Testis (tissue), 2 donors: ENCODE measurements at regions not wholly inside any gene's neighbourhood (a gene's known extent, or its start where the extent isn't known, plus 50 kb on each side); places are given as distances from the start of the nearest gene placed in this dataset.

ENCODE experiments used
- CTCF ChIP-seq, 3 experiments: fragments of 450-650 bp in 2 of 3; fragments of 200-600 bp in 1 of 3; sonication (generic) in 1 of 3; IDR thresholded peaks; one replicate each; pipeline ENCODE4 v1.5.1; 2016 to 2019; ENCODE audit warnings: antibody characterized with exemption in 3 of 3, mild to moderate bottlenecking in 2 of 3, moderate library complexity in 1 of 3
- POLR2A ChIP-seq: fragments of 450-650 bp; IDR thresholded peaks from one replicate; pipeline ENCODE4 v1.6.1; 2017; ENCODE audit warnings: antibody characterized with exemption, mild to moderate bottlenecking, moderate library complexity

DNA sequence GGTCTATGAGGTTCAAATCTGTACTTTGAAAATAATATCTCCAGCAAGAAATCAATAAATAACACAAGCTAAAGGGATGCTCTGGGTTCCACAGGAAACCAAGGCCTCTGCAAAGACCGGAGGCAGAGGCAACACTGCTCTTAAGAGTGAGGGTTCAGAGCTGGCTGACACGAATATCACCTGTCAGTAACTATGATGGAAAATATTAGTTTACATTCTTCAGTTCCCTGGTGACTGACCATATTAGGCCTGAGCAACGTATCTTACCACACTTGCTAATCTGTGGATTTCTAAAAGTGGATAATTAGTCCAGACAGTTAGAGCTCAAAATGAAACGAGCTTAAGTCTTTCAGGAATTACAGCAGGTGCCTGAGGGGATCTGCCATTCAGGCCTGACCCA lies 459.3 kb downstream of the HS3ST3B1 start:
- TF ChIP-seq CTCF (IDR thresholded peaks at IDR 0.05) (no peak), POLR2A (no peak)
